ENCODE measurements at regions not wholly inside any gene's neighbourhood (a gene's known extent, or its start where the extent isn't known, plus 50 kb on each side); places are given as distances from the start of the nearest gene placed in this dataset.

DNA sequence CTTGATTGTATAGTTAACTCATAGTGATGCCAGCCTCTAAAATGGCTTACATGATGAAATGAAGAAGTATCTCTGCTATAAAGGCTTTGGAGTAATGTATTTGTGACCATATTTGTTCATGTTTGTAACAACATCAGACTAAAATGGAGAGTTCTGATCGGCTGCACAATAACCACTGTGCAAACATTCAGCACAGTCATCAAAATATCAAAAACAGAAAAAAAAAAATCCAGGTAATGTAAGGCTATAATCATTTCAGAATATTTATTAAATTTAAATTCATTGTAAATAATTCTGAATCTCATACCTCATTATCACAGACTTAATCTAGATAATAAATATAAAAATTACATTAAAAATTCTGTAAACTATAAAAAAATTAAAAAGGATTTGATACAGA lies 1161.8 kb downstream of the MRPL39 start:
- TF ChIP-seq, protein P1, sequence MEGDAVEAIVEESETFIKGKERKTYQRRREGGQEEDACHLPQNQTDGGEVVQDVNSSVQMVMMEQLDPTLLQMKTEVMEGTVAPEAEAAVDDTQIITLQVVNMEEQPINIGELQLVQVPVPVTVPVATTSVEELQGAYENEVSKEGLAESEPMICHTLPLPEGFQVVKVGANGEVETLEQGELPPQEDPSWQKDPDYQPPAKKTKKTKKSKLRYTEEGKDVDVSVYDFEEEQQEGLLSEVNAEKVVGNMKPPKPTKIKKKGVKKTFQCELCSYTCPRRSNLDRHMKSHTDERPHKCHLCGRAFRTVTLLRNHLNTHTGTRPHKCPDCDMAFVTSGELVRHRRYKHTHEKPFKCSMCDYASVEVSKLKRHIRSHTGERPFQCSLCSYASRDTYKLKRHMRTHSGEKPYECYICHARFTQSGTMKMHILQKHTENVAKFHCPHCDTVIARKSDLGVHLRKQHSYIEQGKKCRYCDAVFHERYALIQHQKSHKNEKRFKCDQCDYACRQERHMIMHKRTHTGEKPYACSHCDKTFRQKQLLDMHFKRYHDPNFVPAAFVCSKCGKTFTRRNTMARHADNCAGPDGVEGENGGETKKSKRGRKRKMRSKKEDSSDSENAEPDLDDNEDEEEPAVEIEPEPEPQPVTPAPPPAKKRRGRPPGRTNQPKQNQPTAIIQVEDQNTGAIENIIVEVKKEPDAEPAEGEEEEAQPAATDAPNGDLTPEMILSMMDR (IDR thresholded peaks at IDR 0.05): no peak
- TF ChIP-seq POLR2AphosphoS5 (IDR thresholded peaks at IDR 0.05) (no peak), EP300 (IDR thresholded peaks at IDR 0.05; ENCODE audit: low read depth) (no peak)

Data from transverse colon (tissue), 4 donors.